Endothelial cell of umbilical vein (primary cell): ENCODE measurements at regions not wholly inside any gene's neighbourhood (a gene's known extent, or its start where the extent isn't known, plus 50 kb on each side); places are given as distances from the start of the nearest gene placed in this dataset.

Source experiments
- CTCF ChIP-seq, 2 donors: IDR thresholded peaks; 1 replicate in 1 of 2; 2 replicates in 1 of 2; pipeline ENCODE4 v1.5.1; 2011; ENCODE audit warnings: low read length in 2 of 2, mild to moderate bottlenecking in 2 of 2, moderate library complexity in 2 of 2, control low read depth in 1 of 2, inconsistent platforms in 1 of 2, low read depth in 1 of 2; ENCODE audit not compliant: insufficient read depth in 1 of 2; ENCODE audit errors: extremely low read depth in 1 of 2
- EZH2 ChIP-seq: IDR thresholded peaks from 2 replicates; pipeline ENCODE4 v1.6.1; 2012; ENCODE audit warnings: borderline replicate concordance, low read depth, mild to moderate bottlenecking, moderate library complexity, low read length, inconsistent platforms; ENCODE audit not compliant: severe bottlenecking
- FOS ChIP-seq: IDR thresholded peaks from 2 replicates; pipeline ENCODE4 v1.6.1; 2011; ENCODE audit warnings: mild to moderate bottlenecking, low read length, moderate library complexity, borderline replicate concordance; ENCODE audit not compliant: insufficient read depth
- GATA2 ChIP-seq: IDR thresholded peaks from 2 replicates; pipeline ENCODE4 v1.7.0; 2011; ENCODE audit warnings: low read depth, mild to moderate bottlenecking, moderate library complexity, mixed read lengths, low read length; ENCODE audit not compliant: insufficient read length, insufficient read depth
- JUN ChIP-seq: IDR thresholded peaks from 2 replicates; pipeline ENCODE4 v1.6.1; 2011; ENCODE audit warnings: borderline replicate concordance, low read depth; ENCODE audit not compliant: insufficient read length, insufficient read depth
- MAX ChIP-seq: IDR thresholded peaks from 2 replicates; pipeline ENCODE4 v1.6.1; 2011; ENCODE audit not compliant: insufficient read depth, insufficient read length
- MYC ChIP-seq: IDR thresholded peaks from one replicate; pipeline ENCODE4 v1.6.1; 2011; ENCODE audit warnings: mild to moderate bottlenecking, low read depth, low read length
- POLR2A ChIP-seq: IDR thresholded peaks from 2 replicates; pipeline ENCODE4 v1.6.1; 2012; ENCODE audit warnings: low read depth, mild to moderate bottlenecking, control low read depth, low read length
- POLR2AphosphoS5 ChIP-seq: IDR thresholded peaks from 2 replicates; pipeline ENCODE4 v1.6.1; 2012; ENCODE audit warnings: low read depth, mild to moderate bottlenecking, control low read depth, low read length, moderate library complexity; ENCODE audit not compliant: insufficient read depth

DNA sequence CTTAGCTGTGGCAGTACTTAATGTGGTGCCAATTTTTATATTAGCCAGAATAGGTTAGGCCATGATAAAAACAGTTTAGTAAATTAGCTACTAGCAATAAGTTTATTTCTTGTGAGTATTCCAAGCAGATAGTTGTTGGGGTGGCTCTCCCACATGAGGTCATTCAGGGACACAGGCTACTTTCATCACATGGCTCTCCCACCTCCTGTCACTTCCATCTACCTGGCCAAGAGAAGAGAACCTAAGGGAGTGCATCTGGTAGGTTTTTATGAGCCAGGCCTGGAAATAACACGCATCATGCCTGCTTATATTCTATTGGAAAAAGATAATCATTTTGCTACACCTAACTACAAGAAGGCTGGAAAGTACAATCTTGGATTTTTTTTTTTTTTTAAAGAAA is 161.4 kb upstream of the CCNH start:
- no peak for TF ChIP-seq CTCF (IDR thresholded peaks at IDR 0.05; ENCODE audit: extremely low read depth in 1 of 2, insufficient read depth in 1 of 2, low read depth in 1 of 2, low read length in 2 of 2)
- no peak for TF ChIP-seq POLR2A
- no peak for TF ChIP-seq JUN
- TF ChIP-seq POLR2AphosphoS5: no peak
- TF ChIP-seq MYC: no peak
- TF ChIP-seq EZH2: no peak
- no peak for TF ChIP-seq MAX
- no peak for TF ChIP-seq FOS
- no peak for TF ChIP-seq GATA2
